AG04450 (cell line): ENCODE measurements at regions not wholly inside any gene's neighbourhood (a gene's known extent, or its start where the extent isn't known, plus 50 kb on each side); places are given as distances from the start of the nearest gene placed in this dataset.

Experiments
- CTCF ChIA-PET: fragments of 300-600, 350-600 bp; formaldehyde crosslinking; extraction: SDS; loops from one replicate; lab custom pipeline; 2022; ENCODE audit warnings: antibody characterized with exemption, inconsistent platforms; lab: Charles Lee
- POLR2A ChIA-PET: fragments of 350-600 bp; formaldehyde crosslinking; extraction: SDS; loops from one replicate; lab custom pipeline; 2021; ENCODE audit warnings: antibody characterized with exemption, inconsistent platforms; lab: Yijun Ruan, JAX
- DNase-seq: peaks from one replicate; pipeline ENCODE4 v3.0.0-alpha.2; 2011; ENCODE audit warnings: low read depth, low spot score
- H3K27ac ChIP-seq: one replicate; pipeline ENCODE4 v1.5.1; 2012; ENCODE audit warnings: low read depth, low read length, control low read depth
- H3K27me3 ChIP-seq: one replicate; pipeline ENCODE4 v1.6.0; 2012; ENCODE audit warnings: low read length; ENCODE audit not compliant: control insufficient read depth, insufficient read depth
- H3K4me3 ChIP-seq: 2 replicates; pipeline ENCODE4 v1.5.1; 2011; ENCODE audit warnings: mild to moderate bottlenecking, low read depth, low read length, control low read depth
- H3K9me3 ChIP-seq: 2 replicates; pipeline ENCODE4 v1.5.1; 2012; ENCODE audit warnings: low read length; ENCODE audit not compliant: control insufficient read depth, insufficient read depth
- TF ChIP-seq, protein P1 (sequence below): IDR thresholded peaks from 2 replicates; pipeline ENCODE4 v1.5.1; 2011; ENCODE audit warnings: low read depth, low read length, control low read depth, inconsistent platforms

- no peaks in the 10 kb centered on the region for H3K9me3 ChIP-seq
- H3K27me3 ChIP-seq = no peaks in the 10 kb centered on the region
- POLR2A ChIA-PET = interaction anchor here (0.7 to 1.0 kb wide), 2 partner anchors 28 to 55 kb away, joined by 4 read pairs; no protein-coding TSS in a partner anchor
- CTCF ChIA-PET = no interaction called here
- TF ChIP-seq, protein P1, sequence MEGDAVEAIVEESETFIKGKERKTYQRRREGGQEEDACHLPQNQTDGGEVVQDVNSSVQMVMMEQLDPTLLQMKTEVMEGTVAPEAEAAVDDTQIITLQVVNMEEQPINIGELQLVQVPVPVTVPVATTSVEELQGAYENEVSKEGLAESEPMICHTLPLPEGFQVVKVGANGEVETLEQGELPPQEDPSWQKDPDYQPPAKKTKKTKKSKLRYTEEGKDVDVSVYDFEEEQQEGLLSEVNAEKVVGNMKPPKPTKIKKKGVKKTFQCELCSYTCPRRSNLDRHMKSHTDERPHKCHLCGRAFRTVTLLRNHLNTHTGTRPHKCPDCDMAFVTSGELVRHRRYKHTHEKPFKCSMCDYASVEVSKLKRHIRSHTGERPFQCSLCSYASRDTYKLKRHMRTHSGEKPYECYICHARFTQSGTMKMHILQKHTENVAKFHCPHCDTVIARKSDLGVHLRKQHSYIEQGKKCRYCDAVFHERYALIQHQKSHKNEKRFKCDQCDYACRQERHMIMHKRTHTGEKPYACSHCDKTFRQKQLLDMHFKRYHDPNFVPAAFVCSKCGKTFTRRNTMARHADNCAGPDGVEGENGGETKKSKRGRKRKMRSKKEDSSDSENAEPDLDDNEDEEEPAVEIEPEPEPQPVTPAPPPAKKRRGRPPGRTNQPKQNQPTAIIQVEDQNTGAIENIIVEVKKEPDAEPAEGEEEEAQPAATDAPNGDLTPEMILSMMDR = no peak
- H3K4me3 ChIP-seq = no peak overlapping the region
- no peak overlapping the region for H3K27ac ChIP-seq
- peak; percentile 61 for DNase-seq
These were observed 112.8 kb downstream of the SAMD5 start for GRCh38 chr6:147621263-147621662.

DNA sequence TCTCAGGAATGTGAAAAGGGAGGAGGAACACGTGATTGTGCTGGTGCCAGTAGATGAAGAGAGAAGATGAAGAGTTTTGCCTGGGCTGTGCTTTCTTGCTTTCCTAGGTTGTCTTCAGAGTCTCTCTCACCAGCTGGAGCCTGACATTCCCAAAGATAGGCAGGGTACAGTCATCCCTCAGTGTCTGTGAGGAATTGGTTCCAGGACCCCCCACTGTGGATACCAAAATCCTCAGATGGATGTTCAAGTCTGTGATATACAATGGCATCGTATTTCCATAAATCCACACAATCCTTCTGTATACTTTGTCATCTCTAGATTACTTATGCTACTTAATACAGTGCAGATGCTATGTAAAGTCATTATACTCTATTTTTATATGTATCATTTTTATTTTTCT, 113.5 kb downstream of the SAMD5 start:
- Histone ChIP-seq H3K9me3 (no peaks in the 10 kb centered on the region), H3K27ac (no peak overlapping the region), H3K4me3 (no peak overlapping the region), H3K27me3 (no peaks in the 10 kb centered on the region)
- ChIA-PET CTCF (no interaction called here), POLR2A (interaction anchor here (1.0 kb wide), 1 partner anchor 27 kb away, joined by 4 read pairs; no protein-coding TSS in a partner anchor)
- DNase-seq = no peak
- TF ChIP-seq, protein P1 = no peak

DNA sequence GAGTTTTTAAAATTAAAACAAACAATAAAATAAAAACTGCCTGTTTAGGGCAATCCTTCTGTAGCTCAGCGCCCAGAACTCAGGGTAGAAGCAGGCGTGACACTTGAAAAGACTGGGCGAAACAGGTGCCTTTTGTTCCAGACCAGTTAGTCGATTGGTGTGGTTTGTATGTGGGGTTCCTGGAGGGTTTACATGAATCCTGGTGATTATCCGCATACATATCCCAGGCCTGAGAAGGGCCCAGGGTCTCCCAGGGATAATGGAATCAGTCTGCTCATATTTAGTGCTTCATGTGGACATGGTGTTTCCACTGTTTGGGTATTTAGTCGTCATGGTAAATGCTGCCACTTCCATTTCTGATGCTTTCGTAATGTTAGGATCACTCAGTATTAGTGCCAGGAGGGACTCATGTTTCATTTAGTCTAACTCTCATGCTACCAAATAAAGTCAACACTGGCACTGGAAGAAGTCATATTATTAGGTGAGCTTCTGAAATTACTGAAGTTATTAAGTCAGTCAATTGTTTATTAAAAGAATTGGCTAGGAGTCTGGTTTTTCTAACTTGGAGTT, 116.5 kb downstream of the SAMD5 start:
- Histone ChIP-seq H3K27me3 (no peaks in the 10 kb centered on the region), H3K4me3 (no peak overlapping the region), H3K9me3 (no peaks in the 10 kb centered on the region), H3K27ac (no peak overlapping the region)
- CTCF ChIA-PET = no interaction called here
- TF ChIP-seq, protein P1 = no peak
- POLR2A ChIA-PET = no interaction called here
- DNase-seq = no peak

GRCh38 chr6:147625946-147626345, 117.5 kb downstream of the SAMD5 start:
- TF ChIP-seq, protein P1 = no peak
- POLR2A ChIA-PET = no interaction called here
- Histone ChIP-seq H3K27ac (no peak overlapping the region), H3K27me3 (no peaks in the 10 kb centered on the region), H3K9me3 (no peaks in the 10 kb centered on the region), H3K4me3 (no peak overlapping the region)
- CTCF ChIA-PET = no interaction called here
- DNase-seq = no peak

- ChIA-PET POLR2A (no interaction called here), CTCF (no interaction called here)
- no peak for DNase-seq
- no peak overlapping the region for H3K4me3 ChIP-seq
- H3K27ac ChIP-seq = no peak overlapping the region
- no peaks in the 10 kb centered on the region for H3K9me3 ChIP-seq
- no peaks in the 10 kb centered on the region for H3K27me3 ChIP-seq
- TF ChIP-seq, protein P1 = no peak
These were observed 118.9 kb downstream of the SAMD5 start for GRCh38 chr6:147627411-147627810.
